Uterus (tissue), 3 donors: ENCODE measurements at regions not wholly inside any gene's neighbourhood (a gene's known extent, or its start where the extent isn't known, plus 50 kb on each side); places are given as distances from the start of the nearest gene placed in this dataset.

Experiments
- DNase-seq, 2 donors: peaks; one replicate each; pipeline ENCODE4 v3.0.0-alpha.2; 2019 to 2020
- H3K27ac ChIP-seq, 2 donors: fragments of 200-600 bp; sonication (generic); 1 replicate in 1 of 2; 2 replicates in 1 of 2; pipeline ENCODE4 v1.5.1; 2016 to 2018
- H3K27me3 ChIP-seq, 2 donors: fragments of 200-600 bp; sonication (generic); one replicate each; pipeline ENCODE4 v1.5.1; 2018 to 2019; ENCODE audit warnings: control low read depth in 1 of 2
- H3K36me3 ChIP-seq, 2 donors: fragments of 200-600 bp; sonication (generic); one replicate each; pipeline ENCODE4 v1.5.1; 2019; ENCODE audit warnings: control low read depth in 1 of 2
- H3K4me1 ChIP-seq, 2 donors: fragments of 200-600 bp; sonication (generic); one replicate each; pipeline ENCODE4 v1.5.1; 2018 to 2019; ENCODE audit warnings: control low read depth in 1 of 2
- H3K4me3 ChIP-seq, 2 donors: fragments of 200-600 bp; sonication (generic); 1 replicate in 1 of 2; 2 replicates in 1 of 2; pipeline ENCODE4 v1.5.1; 2018 to 2019; ENCODE audit warnings: mild to moderate bottlenecking in 1 of 2
- H3K9me3 ChIP-seq, 2 donors: fragments of 200-600 bp; sonication (generic); one replicate each; pipeline ENCODE4 v1.5.1; 2019; ENCODE audit warnings: control low read depth in 1 of 2
- POLR2A ChIP-seq, 2 donors: fragments of 450-650 bp; IDR thresholded peaks; one replicate each; pipeline ENCODE4 v1.6.1; 2016; ENCODE audit warnings: antibody characterized with exemption in 2 of 2, mild to moderate bottlenecking in 1 of 2, moderate library complexity in 1 of 2
- intact Hi-C: fragments of 100-400 bp; cut with DNase I; formaldehyde crosslinking; loops from one replicate; pipeline ENCODE4 v1.15.1; 2023; ENCODE audit warnings: low total_unique reads
- TF ChIP-seq, protein P1 (sequence below), 4 experiments: fragments of 200-600 bp in 2 of 4; fragments of 450-650 bp in 2 of 4; sonication (generic) in 2 of 4; IDR thresholded peaks; one replicate each; pipeline ENCODE4 v1.5.1; 2016 to 2019; ENCODE audit warnings: antibody characterized with exemption in 4 of 4, mild to moderate bottlenecking in 2 of 4, moderate library complexity in 1 of 4
- donor health status: DM: yes; HTN: yes; CAD: no.

DNA sequence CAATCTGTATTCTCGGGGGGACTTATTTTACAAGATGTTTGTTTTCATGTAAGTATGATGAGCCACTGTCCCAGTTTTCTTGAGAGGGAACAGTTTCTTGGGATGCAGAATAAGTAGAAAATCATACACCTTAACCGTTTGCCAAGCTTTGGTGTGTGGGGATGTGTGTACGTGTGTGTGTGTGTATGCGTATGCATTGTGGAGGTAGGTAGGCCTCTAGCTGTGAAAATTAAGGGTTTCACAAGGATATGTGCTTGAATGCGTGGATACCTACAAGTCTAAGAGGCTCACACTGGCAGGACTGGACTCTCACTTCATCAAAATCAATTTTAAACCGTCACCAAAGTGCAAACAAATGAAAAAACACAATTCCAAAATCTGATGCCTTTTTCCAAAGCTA lies 204.2 kb upstream of the RBMS1 start:
- DNase-seq: no peak
- Histone ChIP-seq H3K36me3 (no peaks in the 10 kb centered on the region), H3K4me3 (no peak overlapping the region), H3K27me3 (no peaks in the 10 kb centered on the region), H3K4me1 (no peaks in the 10 kb centered on the region), H3K9me3 (no peaks in the 10 kb centered on the region), H3K27ac (no peak overlapping the region)
- TF ChIP-seq, protein P1, sequence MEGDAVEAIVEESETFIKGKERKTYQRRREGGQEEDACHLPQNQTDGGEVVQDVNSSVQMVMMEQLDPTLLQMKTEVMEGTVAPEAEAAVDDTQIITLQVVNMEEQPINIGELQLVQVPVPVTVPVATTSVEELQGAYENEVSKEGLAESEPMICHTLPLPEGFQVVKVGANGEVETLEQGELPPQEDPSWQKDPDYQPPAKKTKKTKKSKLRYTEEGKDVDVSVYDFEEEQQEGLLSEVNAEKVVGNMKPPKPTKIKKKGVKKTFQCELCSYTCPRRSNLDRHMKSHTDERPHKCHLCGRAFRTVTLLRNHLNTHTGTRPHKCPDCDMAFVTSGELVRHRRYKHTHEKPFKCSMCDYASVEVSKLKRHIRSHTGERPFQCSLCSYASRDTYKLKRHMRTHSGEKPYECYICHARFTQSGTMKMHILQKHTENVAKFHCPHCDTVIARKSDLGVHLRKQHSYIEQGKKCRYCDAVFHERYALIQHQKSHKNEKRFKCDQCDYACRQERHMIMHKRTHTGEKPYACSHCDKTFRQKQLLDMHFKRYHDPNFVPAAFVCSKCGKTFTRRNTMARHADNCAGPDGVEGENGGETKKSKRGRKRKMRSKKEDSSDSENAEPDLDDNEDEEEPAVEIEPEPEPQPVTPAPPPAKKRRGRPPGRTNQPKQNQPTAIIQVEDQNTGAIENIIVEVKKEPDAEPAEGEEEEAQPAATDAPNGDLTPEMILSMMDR (IDR thresholded peaks at IDR 0.05): no peak
- no peak for TF ChIP-seq POLR2A (IDR thresholded peaks at IDR 0.05)
- intact Hi-C loops: no loop called here

DNA sequence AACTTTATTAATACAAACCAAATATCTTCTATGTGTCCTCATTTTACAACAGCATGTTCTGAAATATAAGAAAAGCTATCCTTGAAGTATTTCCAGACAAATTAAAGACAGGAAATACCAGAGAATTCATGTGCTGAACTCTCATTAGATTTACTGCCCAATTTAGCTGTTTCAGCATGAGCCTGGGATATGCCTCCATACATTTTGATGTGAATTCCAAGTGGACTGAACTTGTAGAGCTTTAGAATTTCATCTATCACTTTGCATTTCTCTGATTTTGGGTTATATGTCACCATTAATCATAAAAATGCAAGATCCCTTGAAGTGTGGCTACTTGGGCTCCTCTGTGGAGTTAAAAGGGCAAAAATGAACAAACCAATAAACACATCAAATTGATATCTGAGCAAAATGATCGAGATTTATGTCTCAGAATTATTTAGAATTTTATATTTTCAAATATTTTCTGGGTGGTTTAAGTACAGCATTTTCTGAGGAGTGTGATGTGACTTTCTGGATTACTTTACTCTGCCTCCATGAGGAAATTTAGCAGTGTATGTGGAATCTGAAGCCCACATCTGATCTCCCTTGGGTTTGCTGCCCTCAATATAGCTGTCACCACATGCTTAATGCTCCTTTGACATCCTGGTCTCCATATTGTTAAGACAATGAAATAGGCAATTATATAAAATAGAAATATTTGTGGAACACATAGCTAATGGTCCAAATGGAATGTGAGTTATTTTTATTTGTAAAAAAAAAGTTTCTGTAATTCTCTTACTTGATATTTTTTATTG lies 206.6 kb upstream of the RBMS1 start:
- H3K9me3 ChIP-seq: no peaks in the 10 kb centered on the region
- no peak overlapping the region for H3K4me3 ChIP-seq
- no peak overlapping the region for H3K27ac ChIP-seq
- no peak for DNase-seq
- H3K36me3 ChIP-seq: no peaks in the 10 kb centered on the region
- no peaks in the 10 kb centered on the region for H3K27me3 ChIP-seq
- H3K4me1 ChIP-seq: no peaks in the 10 kb centered on the region
- TF ChIP-seq, protein P1 (IDR thresholded peaks at IDR 0.05): no peak
- no peak for TF ChIP-seq POLR2A (IDR thresholded peaks at IDR 0.05)
- intact Hi-C loops: no loop called here

DNA sequence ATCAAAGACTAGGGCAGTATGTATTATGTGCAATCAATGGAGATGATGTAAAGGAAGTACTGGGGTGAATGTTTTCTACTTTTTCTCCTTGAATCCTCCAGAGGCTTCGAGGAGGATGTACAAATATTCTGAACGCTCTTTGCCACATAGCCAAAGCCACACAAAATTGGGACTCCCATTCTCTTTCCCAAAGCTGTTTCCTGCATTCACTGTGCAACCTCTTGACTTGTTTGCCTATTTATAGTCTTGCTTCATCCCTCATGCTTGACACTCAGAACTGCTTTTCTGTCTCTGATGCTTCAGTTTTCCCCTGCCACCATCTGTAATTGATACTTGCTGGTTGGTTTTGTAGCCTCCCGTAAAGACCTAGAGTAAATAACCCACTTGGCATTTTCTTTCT lies 208.2 kb upstream of the RBMS1 start:
- Histone ChIP-seq H3K27me3 (no peaks in the 10 kb centered on the region), H3K9me3 (no peaks in the 10 kb centered on the region), H3K36me3 (no peaks in the 10 kb centered on the region), H3K27ac (no peak overlapping the region), H3K4me3 (no peak overlapping the region), H3K4me1 (no peaks in the 10 kb centered on the region)
- no peak for TF ChIP-seq POLR2A (IDR thresholded peaks at IDR 0.05)
- TF ChIP-seq, protein P1 (IDR thresholded peaks at IDR 0.05): no peak
- no peak for DNase-seq
- intact Hi-C loops: no loop called here

DNA sequence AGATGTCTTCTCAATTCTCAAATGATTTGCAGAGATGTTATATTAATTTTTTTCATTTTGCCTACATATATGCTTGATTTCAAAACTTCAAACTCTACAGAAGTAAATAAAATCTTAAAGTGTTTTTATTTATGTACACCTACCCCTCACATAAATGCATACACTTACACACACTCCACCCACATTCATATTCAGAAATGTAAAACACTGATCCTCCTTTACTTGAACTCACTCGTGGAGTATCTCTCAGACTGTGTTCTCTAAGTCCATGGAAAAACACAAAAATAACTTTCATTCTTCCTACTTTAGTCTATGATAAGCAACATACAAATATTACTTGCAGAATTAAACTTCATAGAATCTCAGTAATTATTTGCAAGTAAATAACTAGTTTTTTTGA lies 209.1 kb upstream of the RBMS1 start:
- no peak for DNase-seq
- Histone ChIP-seq H3K4me1 (no peaks in the 10 kb centered on the region), H3K27me3 (no peaks in the 10 kb centered on the region), H3K9me3 (no peaks in the 10 kb centered on the region), H3K36me3 (no peaks in the 10 kb centered on the region), H3K4me3 (no peak overlapping the region), H3K27ac (no peak overlapping the region)
- TF ChIP-seq POLR2A (IDR thresholded peaks at IDR 0.05): no peak
- TF ChIP-seq, protein P1 (IDR thresholded peaks at IDR 0.05): no peak
- intact Hi-C loops: no loop called here

DNA sequence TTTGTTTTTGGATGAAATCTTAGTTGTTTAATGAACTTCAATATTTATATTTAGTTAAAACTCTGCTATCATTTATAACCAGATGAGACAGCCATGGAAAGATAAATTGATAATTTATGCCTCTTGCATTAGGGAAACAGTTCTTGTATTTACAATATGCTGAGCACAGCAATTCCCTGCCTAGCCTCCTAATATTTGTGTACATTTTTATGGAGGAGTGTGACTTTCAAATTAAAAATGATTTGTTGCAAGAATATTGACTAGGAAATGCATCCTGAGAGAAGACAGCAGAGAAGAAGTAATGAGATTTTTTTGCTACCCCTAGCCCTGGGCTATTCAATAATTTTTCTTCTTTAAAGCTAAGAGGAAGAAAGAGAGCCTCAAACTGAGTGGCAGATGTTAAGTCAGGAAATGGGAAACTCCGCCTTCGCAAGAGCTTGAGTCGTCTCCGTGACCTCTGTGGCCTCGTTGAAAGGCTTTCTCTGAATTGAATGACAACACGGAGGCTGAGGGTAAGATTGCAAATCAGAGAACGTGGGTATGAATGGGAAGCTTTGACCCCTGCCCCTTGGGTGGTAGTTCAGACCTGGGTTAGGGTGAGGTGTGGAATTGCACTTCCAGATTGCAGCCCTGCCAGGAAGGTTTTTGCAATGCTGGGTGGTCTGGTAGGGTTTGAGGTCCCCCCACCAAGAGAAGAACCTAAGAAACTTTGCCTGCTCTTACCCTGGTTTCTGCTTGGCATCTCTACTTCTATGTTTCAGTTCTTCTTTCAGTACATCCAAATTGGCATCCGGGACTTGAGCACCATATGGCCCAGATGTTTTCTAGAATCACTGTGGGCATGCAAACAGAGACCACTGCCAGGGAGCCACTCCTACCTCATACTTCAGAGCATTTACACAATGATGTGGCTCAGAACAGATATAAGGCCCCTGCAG lies 210.3 kb upstream of the RBMS1 start:
- H3K27me3 ChIP-seq: no peaks in the 10 kb centered on the region
- no peaks in the 10 kb centered on the region for H3K4me1 ChIP-seq
- no peak overlapping the region for H3K27ac ChIP-seq
- no peak overlapping the region for H3K4me3 ChIP-seq
- H3K9me3 ChIP-seq: no peaks in the 10 kb centered on the region
- no peaks in the 10 kb centered on the region for H3K36me3 ChIP-seq
- no peak for TF ChIP-seq POLR2A (IDR thresholded peaks at IDR 0.05)
- TF ChIP-seq, protein P1 (IDR thresholded peaks at IDR 0.05): no peak
- no peak for DNase-seq
- intact Hi-C loops: no loop called here
